Thyroid gland (tissue), 4 donors: ENCODE measurements at regions not wholly inside any gene's neighbourhood (a gene's known extent, or its start where the extent isn't known, plus 50 kb on each side); places are given as distances from the start of the nearest gene placed in this dataset.

Experiments
- POLR2A ChIP-seq, 2 donors: fragments of 450-650 bp; IDR thresholded peaks; one replicate each; pipeline ENCODE4 v1.6.1; 2017; ENCODE audit warnings: antibody characterized with exemption in 2 of 2, mild to moderate bottlenecking in 2 of 2, moderate library complexity in 1 of 2
- TF ChIP-seq, protein P1 (sequence below), 6 experiments: fragments of 200-600 bp in 3 of 6; fragments of 450-650 bp in 3 of 6; sonication (generic) in 3 of 6; IDR thresholded peaks; one replicate each; pipeline ENCODE4 v1.5.1; 2016 to 2019; ENCODE audit warnings: antibody characterized with exemption in 6 of 6, mild to moderate bottlenecking in 2 of 6, inconsistent platforms in 1 of 6, moderate library complexity in 1 of 6

GRCh38 chr2:142694282-142694681 is 183.2 kb upstream of the KYNU start:
- no peak for TF ChIP-seq POLR2A (IDR thresholded peaks at IDR 0.05)
- TF ChIP-seq, protein P1, sequence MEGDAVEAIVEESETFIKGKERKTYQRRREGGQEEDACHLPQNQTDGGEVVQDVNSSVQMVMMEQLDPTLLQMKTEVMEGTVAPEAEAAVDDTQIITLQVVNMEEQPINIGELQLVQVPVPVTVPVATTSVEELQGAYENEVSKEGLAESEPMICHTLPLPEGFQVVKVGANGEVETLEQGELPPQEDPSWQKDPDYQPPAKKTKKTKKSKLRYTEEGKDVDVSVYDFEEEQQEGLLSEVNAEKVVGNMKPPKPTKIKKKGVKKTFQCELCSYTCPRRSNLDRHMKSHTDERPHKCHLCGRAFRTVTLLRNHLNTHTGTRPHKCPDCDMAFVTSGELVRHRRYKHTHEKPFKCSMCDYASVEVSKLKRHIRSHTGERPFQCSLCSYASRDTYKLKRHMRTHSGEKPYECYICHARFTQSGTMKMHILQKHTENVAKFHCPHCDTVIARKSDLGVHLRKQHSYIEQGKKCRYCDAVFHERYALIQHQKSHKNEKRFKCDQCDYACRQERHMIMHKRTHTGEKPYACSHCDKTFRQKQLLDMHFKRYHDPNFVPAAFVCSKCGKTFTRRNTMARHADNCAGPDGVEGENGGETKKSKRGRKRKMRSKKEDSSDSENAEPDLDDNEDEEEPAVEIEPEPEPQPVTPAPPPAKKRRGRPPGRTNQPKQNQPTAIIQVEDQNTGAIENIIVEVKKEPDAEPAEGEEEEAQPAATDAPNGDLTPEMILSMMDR (IDR thresholded peaks at IDR 0.05), result no peak
